GM21390 (cell line): ENCODE measurements at regions not wholly inside any gene's neighbourhood (a gene's known extent, or its start where the extent isn't known, plus 50 kb on each side); places are given as distances from the start of the nearest gene placed in this dataset.

Experiments used
- ATAC-seq: cut with Tn5 transposase; IDR thresholded peaks from one replicate; pipeline ENCODE4 v1.9.1; 2021; ENCODE audit not compliant: unreplicated experiment

- ATAC-seq: no peak
Observed at GRCh38 chr16:85319984-85320440, 207.7 kb upstream of the CIBAR2 start.

- no peak for ATAC-seq
Observed at GRCh38 chr16:85320677-85321385, 208.6 kb upstream of the CIBAR2 start.

- no peak for ATAC-seq
Observed at GRCh38 chr16:85321509-85322271, 209.4 kb upstream of the CIBAR2 start.

GRCh38 chr16:85323230-85323960 is 211.1 kb upstream of the CIBAR2 start:
- no peak for ATAC-seq

- no peak for ATAC-seq
Observed at GRCh38 chr16:85323961-85324253, 211.6 kb upstream of the CIBAR2 start.

GRCh38 chr16:85324488-85324887 is 212.2 kb upstream of the CIBAR2 start:
- ATAC-seq: no peak

- no peak for ATAC-seq
Observed at GRCh38 chr16:85326113-85326793, 214.0 kb upstream of the CIBAR2 start.

- ATAC-seq: no peak
Observed at GRCh38 chr16:85326794-85327181, 214.5 kb upstream of the CIBAR2 start.

GRCh38 chr16:85327731-85328675 is 215.7 kb upstream of the CIBAR2 start:
- no peak for ATAC-seq

- ATAC-seq: no peak
Observed at GRCh38 chr16:85328676-85329058, 216.4 kb upstream of the CIBAR2 start.

GRCh38 chr16:85329059-85329812 is 217.0 kb upstream of the CIBAR2 start:
- no peak for ATAC-seq

GRCh38 chr16:85330006-85330693 is 217.9 kb upstream of the CIBAR2 start:
- ATAC-seq: no peak

GRCh38 chr16:85330694-85331188 is 218.5 kb upstream of the CIBAR2 start:
- ATAC-seq: no peak

GRCh38 chr16:85331688-85332087 is 219.4 kb upstream of the CIBAR2 start:
- no peak for ATAC-seq

GRCh38 chr16:85332175-85332574 is 219.9 kb upstream of the CIBAR2 start:
- no peak for ATAC-seq

- ATAC-seq: no peak
Observed at GRCh38 chr16:85333337-85333736, 221.1 kb upstream of the CIBAR2 start.

GRCh38 chr16:85333744-85334640 is 221.7 kb upstream of the CIBAR2 start:
- ATAC-seq: no peak
